GM12873 (cell line): ENCODE measurements at regions not wholly inside any gene's neighbourhood (a gene's known extent, or its start where the extent isn't known, plus 50 kb on each side); places are given as distances from the start of the nearest gene placed in this dataset.

Experiments
- CTCF ChIP-seq: IDR thresholded peaks from 2 replicates; pipeline ENCODE4 v1.5.1; 2012; ENCODE audit warnings: low read depth, mild to moderate bottlenecking, moderate library complexity, low read length, control low read depth; ENCODE audit not compliant: insufficient read depth; ENCODE audit errors: missing control alignments

- TF ChIP-seq CTCF = no peak
Measured at GRCh38 chr2:19500126-19500525, 141.7 kb upstream of the OSR1 start.

- no peak for TF ChIP-seq CTCF
Measured at GRCh38 chr2:19496646-19497045, 138.2 kb upstream of the OSR1 start.

DNA sequence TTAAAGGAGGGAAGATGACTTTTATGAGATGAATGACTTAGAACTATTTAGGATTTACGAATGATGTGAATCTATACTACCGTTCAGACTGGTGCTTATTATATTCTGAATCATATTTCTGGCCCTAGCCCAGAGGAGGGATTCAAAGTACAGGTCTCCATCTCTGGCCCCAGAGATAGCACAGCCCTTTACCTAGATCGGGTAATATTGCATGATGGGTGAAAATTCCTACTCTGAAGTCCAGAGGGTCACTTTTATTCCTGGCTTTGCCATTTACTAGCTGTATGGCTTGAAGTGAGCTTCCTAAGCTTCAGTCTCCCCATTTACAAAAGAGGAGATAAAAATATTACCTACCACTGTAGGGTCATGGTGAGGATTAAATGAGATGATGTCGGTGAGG, 135.8 kb upstream of the OSR1 start:
- no peak for TF ChIP-seq CTCF

DNA sequence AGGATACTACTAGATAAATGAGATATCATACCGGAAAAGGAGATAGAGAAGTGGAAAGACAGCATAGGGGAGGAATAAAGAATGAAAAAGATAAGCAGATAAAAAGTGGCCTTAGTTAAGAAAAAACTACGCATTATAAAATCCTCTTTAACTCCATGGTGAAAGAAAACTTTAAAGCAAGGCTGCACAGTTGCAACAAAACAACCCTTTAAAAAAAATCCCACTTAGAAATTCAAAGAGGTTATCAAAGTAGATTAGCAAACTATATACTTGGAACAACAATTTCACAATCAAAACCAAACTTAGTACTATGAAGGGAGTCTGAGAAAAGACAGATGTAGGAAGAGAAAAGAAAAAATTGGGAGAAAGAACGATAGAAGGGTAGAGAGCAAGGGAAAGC, 133.4 kb upstream of the OSR1 start:
- TF ChIP-seq CTCF = no peak

- TF ChIP-seq CTCF = no peak
Measured at GRCh38 chr2:19490846-19491435, 132.5 kb upstream of the OSR1 start.

DNA sequence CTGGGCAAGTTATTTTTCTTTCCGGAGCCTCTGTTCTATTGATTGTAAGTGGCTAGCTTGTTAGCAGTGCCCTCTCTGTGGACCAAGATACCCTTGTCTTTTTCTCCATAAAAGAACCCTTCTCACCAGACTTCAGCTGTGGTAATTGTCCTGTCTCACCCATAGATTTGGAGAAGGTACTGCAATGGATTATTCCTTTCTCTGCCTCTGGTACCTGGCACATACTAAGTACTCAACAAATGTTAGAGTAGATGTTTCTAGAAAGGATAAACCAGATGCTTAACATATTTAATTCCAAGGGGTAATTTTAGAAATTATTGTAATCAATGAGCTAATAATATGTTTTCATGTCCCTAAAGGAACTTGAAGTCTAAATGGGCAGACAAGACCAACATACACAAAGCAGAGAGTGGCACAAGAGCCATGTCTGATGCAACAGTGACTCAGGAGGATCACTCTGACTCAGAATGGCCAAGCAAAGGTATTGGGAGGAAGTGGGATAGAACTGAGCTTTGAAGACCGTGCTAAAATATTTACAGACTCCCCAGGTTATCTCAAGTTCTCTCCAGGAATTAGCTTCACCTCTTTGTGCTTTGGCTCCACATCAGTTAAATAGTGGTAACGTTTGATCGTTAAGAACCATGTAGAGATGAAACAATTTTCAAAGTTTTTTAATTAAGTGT, 129.7 kb upstream of the OSR1 start:
- TF ChIP-seq CTCF = no peak

- no peak for TF ChIP-seq CTCF
Measured at GRCh38 chr2:19484736-19485135, 126.3 kb upstream of the OSR1 start.

GRCh38 chr2:19480673-19481072, 122.2 kb upstream of the OSR1 start:
- no peak for TF ChIP-seq CTCF
